ENCODE measurements at regions not wholly inside any gene's neighbourhood (a gene's known extent, or its start where the extent isn't known, plus 50 kb on each side); places are given as distances from the start of the nearest gene placed in this dataset.

DNA sequence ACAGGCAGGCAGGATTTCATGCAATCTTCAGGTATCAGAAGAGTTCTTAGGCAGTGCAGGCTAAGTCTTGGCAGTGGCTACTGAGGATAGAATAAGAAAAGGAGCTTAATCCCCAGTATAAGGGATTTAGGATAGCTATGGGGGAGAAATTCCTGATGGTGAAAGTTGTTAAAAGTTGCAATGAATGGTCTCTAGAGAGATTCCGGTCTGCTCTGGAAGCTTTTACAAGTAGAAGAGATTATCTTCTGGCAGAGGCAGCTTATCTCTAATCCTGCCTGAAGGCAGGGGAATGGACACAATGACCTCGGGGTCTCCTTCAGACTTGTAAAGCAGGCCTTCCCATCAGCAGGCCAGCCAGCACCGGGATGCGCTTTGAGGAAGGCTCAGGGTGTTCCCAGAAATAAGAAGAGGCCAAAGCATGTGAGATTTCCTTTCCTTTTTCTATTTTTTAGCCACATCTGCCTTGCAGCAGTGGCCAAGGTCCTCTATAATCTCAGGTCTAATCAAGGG is 253.9 kb upstream of the KLHL29 start:
- no peaks in the 10 kb centered on the region; the same call in 1 of the 2 replicates for H3K27me3 Mint-ChIP-seq (ENCODE audit: low read depth)
- H3K9me3 Mint-ChIP-seq: peaks cover 21% of the 10 kb centered on the region
- CTCF ChIA-PET: no interaction called here
- DNase-seq (ENCODE audit: low spot score) (no peak), ATAC-seq (no peak)
- H3K36me3 Mint-ChIP-seq: peaks cover 13% of the 10 kb centered on the region
- H3K4me1 Mint-ChIP-seq: peaks cover 13% of the 10 kb centered on the region
- POLR2A ChIA-PET: no interaction called here
- TF ChIP-seq, protein P1, sequence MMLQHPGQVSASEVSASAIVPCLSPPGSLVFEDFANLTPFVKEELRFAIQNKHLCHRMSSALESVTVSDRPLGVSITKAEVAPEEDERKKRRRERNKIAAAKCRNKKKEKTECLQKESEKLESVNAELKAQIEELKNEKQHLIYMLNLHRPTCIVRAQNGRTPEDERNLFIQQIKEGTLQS (CRISPR knock-in tag; conservative IDR thresholded peaks at IDR 0.05): no peak
- TF ChIP-seq, protein P2, sequence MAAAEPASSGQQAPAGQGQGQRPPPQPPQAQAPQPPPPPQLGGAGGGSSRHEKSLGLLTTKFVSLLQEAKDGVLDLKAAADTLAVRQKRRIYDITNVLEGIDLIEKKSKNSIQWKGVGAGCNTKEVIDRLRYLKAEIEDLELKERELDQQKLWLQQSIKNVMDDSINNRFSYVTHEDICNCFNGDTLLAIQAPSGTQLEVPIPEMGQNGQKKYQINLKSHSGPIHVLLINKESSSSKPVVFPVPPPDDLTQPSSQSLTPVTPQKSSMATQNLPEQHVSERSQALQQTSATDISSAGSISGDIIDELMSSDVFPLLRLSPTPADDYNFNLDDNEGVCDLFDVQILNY (CRISPR knock-in tag; IDR thresholded peaks at IDR 0.05): no peak
- TF ChIP-seq PREB (CRISPR knock-in tag; IDR thresholded peaks at IDR 0.05; ENCODE audit: borderline replicate concordance): no peak
- TF ChIP-seq ESRRA (CRISPR knock-in tag; IDR thresholded peaks at IDR 0.05; ENCODE audit: borderline replicate concordance): no peak
- TF ChIP-seq ZBTB21 (CRISPR knock-in tag; IDR thresholded peaks at IDR 0.05; ENCODE audit: borderline replicate concordance): no peak
- no peak for TF ChIP-seq ERG (CRISPR knock-in tag; IDR thresholded peaks at IDR 0.05)
- no peak for TF ChIP-seq ZNF416 (CRISPR knock-in tag; IDR thresholded peaks at IDR 0.05)
- TF ChIP-seq, protein P3, sequence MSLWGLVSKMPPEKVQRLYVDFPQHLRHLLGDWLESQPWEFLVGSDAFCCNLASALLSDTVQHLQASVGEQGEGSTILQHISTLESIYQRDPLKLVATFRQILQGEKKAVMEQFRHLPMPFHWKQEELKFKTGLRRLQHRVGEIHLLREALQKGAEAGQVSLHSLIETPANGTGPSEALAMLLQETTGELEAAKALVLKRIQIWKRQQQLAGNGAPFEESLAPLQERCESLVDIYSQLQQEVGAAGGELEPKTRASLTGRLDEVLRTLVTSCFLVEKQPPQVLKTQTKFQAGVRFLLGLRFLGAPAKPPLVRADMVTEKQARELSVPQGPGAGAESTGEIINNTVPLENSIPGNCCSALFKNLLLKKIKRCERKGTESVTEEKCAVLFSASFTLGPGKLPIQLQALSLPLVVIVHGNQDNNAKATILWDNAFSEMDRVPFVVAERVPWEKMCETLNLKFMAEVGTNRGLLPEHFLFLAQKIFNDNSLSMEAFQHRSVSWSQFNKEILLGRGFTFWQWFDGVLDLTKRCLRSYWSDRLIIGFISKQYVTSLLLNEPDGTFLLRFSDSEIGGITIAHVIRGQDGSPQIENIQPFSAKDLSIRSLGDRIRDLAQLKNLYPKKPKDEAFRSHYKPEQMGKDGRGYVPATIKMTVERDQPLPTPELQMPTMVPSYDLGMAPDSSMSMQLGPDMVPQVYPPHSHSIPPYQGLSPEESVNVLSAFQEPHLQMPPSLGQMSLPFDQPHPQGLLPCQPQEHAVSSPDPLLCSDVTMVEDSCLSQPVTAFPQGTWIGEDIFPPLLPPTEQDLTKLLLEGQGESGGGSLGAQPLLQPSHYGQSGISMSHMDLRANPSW (CRISPR knock-in tag; conservative IDR thresholded peaks at IDR 0.05; ENCODE audit: low read depth): no peak
- H3K27ac Mint-ChIP-seq: no peak overlapping the region
- no peak overlapping the region for H3K4me3 Mint-ChIP-seq

- H3K4me1 Mint-ChIP-seq: peaks cover 14% of the 10 kb centered on the region
- H3K9me3 Mint-ChIP-seq: peaks cover 21% of the 10 kb centered on the region
- no peak overlapping the region for H3K27ac Mint-ChIP-seq
- POLR2A ChIA-PET: no interaction called here
- CTCF ChIA-PET: no interaction called here
- TF ChIP-seq NFYB (CRISPR knock-in tag; conservative IDR thresholded peaks at IDR 0.05; ENCODE audit: low read depth) (no peak), AR (CRISPR knock-in tag; IDR thresholded peaks at IDR 0.05) (no peak), SOX15 (CRISPR knock-in tag; IDR thresholded peaks at IDR 0.05) (no peak), EMX1 (CRISPR knock-in tag; IDR thresholded peaks at IDR 0.05) (no peak), RORB (CRISPR knock-in tag; IDR thresholded peaks at IDR 0.05) (no peak), ZNF138 (CRISPR knock-in tag; conservative IDR thresholded peaks at IDR 0.05) (no peak), TP53 (CRISPR knock-in tag; IDR thresholded peaks at IDR 0.05) (no peak), ETV6 (CRISPR knock-in tag; IDR thresholded peaks at IDR 0.05) (no peak), PRRX2 (CRISPR knock-in tag; IDR thresholded peaks at IDR 0.05) (no peak), NR1H2 (CRISPR knock-in tag; IDR thresholded peaks at IDR 0.05) (no peak), NFATC4 (CRISPR knock-in tag; IDR thresholded peaks at IDR 0.05) (no peak), USF2 (CRISPR knock-in tag; IDR thresholded peaks at IDR 0.05) (no peak)
- TF ChIP-seq, protein P3 (CRISPR knock-in tag; conservative IDR thresholded peaks at IDR 0.05; ENCODE audit: low read depth): no peak
- TF ChIP-seq, protein P4, sequence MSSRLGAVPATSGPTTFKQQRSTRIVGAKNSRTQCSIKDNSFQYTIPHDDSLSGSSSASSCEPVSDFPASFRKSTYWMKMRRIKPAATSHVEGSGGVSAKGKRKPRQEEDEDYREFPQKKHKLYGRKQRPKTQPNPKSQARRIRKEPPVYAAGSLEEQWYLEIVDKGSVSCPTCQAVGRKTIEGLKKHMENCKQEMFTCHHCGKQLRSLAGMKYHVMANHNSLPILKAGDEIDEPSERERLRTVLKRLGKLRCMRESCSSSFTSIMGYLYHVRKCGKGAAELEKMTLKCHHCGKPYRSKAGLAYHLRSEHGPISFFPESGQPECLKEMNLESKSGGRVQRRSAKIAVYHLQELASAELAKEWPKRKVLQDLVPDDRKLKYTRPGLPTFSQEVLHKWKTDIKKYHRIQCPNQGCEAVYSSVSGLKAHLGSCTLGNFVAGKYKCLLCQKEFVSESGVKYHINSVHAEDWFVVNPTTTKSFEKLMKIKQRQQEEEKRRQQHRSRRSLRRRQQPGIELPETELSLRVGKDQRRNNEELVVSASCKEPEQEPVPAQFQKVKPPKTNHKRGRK (CRISPR knock-in tag; IDR thresholded peaks at IDR 0.05; ENCODE audit: borderline replicate concordance): no peak
- DNase-seq (ENCODE audit: low spot score): no peak
- H3K36me3 Mint-ChIP-seq: peaks cover 13% of the 10 kb centered on the region
- no peak overlapping the region for H3K4me3 Mint-ChIP-seq
- no peak for ATAC-seq
- no peaks in the 10 kb centered on the region; the same call in 1 of the 2 replicates for H3K27me3 Mint-ChIP-seq (ENCODE audit: low read depth)
These were observed 253.0 kb upstream of the KLHL29 start for GRCh38 chr2:23132000-23132399.

All from WTC11 (cell line).